Upper lobe of left lung (tissue), 4 donors: ENCODE measurements at regions not wholly inside any gene's neighbourhood (a gene's known extent, or its start where the extent isn't known, plus 50 kb on each side); places are given as distances from the start of the nearest gene placed in this dataset.

ENCODE experiments used
- CTCF ChIP-seq, 6 experiments: fragments of 450-650 bp in 4 of 6; fragments of 200-600 bp in 2 of 6; sonication (generic) in 2 of 6; IDR thresholded peaks; one replicate each; pipeline ENCODE4 v1.5.1; 2016 to 2019; ENCODE audit warnings: antibody characterized with exemption in 6 of 6
- EP300 ChIP-seq, 4 donors: sonication (generic); formaldehyde crosslinking; IDR thresholded peaks; one replicate each; pipeline ENCODE4 v1.5.1; 2017; ENCODE audit warnings: antibody characterized with exemption in 4 of 4, control low read depth in 2 of 4
- POLR2A ChIP-seq, 4 donors: fragments of 450-650 bp; IDR thresholded peaks; one replicate each; pipeline ENCODE4 v1.5.1; 2016 to 2017; ENCODE audit warnings: antibody characterized with exemption in 4 of 4, mild to moderate bottlenecking in 2 of 4

DNA sequence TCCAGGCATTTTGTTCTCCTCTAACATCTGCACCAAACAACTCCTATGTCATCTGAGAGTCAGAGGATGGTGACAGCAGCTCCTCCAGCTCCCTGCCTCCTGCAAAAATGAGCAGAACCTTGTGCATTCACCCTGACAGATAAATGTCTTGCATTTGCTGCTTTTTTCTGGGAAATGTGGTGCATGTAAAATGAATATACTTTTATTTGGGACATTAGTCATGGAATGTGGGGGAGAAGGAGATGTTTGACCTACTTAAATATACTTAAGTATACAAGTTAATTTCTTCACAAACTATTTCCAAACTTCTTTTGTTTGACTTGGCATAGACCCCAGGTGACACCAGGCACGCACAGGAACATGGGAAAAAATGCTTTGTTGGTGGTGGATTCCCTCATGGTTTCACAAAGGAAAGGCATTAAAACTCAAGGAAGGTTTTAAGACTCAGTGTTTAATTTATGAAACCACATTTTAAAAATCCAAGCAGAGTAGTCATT lies 181.8 kb upstream of the MCHR2 start:
- TF ChIP-seq CTCF (IDR thresholded peaks at IDR 0.05) (no peak), POLR2A (IDR thresholded peaks at IDR 0.05) (no peak), EP300 (IDR thresholded peaks at IDR 0.05) (no peak)
